ENCODE measurements at regions not wholly inside any gene's neighbourhood (a gene's known extent, or its start where the extent isn't known, plus 50 kb on each side); places are given as distances from the start of the nearest gene placed in this dataset.

DNA sequence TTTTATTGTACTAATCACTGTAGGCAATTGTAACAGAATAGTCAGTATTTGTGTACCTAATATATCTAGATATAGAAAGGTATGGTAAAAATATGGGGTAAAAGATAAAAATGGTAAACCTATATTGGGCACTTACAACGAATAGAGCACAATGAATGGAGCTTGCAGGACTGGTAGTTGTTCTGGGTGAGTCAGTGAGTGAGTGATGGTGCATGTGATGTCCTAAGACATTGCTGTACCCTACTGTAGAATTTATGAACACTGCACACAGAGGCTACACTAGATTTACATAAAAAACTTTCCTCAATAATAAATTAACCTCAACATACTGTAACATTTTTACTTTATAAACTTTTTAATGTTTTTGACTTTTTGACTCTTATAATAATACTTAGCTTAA lies 274.3 kb upstream of the PPP2R3A start:
- TF ChIP-seq, protein P1, sequence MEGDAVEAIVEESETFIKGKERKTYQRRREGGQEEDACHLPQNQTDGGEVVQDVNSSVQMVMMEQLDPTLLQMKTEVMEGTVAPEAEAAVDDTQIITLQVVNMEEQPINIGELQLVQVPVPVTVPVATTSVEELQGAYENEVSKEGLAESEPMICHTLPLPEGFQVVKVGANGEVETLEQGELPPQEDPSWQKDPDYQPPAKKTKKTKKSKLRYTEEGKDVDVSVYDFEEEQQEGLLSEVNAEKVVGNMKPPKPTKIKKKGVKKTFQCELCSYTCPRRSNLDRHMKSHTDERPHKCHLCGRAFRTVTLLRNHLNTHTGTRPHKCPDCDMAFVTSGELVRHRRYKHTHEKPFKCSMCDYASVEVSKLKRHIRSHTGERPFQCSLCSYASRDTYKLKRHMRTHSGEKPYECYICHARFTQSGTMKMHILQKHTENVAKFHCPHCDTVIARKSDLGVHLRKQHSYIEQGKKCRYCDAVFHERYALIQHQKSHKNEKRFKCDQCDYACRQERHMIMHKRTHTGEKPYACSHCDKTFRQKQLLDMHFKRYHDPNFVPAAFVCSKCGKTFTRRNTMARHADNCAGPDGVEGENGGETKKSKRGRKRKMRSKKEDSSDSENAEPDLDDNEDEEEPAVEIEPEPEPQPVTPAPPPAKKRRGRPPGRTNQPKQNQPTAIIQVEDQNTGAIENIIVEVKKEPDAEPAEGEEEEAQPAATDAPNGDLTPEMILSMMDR (IDR thresholded peaks at IDR 0.05) = no peak
- no peak for TF ChIP-seq POLR2A (IDR thresholded peaks at IDR 0.05)
